Stimulated activated CD4-positive, alpha-beta T cell treated with anti-CD3 and anti-CD28 coated beads, Interleukin-15, amount 100 ng/mL, for 48 hours (primary cell): ENCODE measurements at regions not wholly inside any gene's neighbourhood (a gene's known extent, or its start where the extent isn't known, plus 50 kb on each side); places are given as distances from the start of the nearest gene placed in this dataset.

Experiments
- DNase-seq, 2 donors: peaks; one replicate each; pipeline ENCODE4 v3.0.0-alpha.2; 2020; ENCODE audit warnings: low read depth in 2 of 2

- DNase-seq = no peak
These were observed 88.8 kb upstream of the CALM2 start for GRCh38 chr2:47265158-47265557.

DNA sequence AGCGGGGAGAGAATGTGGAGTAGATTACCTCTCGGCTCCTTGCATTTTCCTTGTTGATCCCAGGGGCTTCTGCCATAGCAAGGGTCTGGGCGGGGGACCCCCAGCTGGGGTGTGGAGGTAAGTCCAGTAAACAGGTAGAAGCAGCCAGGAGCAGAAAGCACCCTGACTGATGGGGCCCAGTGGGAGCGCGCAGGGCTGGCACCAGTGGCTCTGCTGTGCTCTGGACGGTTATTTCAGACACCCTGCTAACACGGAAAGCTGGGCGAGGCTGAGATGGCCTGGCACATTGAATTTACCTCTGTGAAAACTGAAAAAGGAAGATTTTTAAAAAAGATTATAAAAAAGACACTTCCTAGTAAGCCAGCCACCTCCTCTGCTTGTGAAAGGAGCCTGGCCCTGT, 88.4 kb upstream of the CALM2 start:
- DNase-seq = no peak

DNA sequence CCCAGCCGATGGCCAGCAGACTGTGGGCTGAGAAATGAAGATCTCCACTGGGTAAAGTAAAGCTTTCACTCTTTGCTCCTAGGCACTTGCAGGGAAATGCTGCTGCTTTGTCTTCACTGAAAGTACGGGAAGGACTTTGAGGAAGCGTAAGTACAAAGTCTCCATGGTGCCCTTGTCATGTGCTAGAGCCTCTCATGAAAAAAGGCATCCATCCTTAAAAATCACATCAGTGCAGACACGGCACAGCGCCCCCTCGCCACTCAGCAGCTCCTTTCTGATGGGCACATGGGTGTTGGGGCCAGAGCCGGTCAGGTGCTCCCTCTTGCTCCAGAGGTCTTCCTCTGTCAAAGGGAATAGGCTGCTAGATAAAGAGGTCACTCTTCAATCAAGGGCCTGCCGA, 87.8 kb upstream of the CALM2 start:
- DNase-seq = no peak

DNA sequence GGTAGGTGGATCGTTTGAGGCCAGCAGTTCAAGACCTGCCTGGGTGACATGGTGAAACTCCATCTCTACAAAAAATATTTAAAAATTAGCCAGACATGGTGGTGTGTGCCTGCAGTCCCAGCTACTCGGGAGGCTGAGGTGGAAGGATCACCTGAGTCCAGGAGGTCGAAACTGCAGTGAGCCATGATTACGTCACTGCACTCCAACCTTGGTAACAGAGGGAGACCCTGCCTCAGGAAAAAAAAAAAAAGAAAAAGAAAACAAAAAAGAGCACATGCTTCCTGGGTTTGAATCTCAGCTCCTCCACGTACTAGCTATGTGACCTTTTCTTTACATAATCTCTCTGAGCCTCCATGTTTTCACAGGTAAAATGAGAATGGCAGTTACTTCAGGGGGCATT, 86.3 kb upstream of the CALM2 start:
- DNase-seq = no peak

GRCh38 chr2:47260971-47261370, 84.7 kb upstream of the CALM2 start:
- no peak for DNase-seq

- no peak for DNase-seq
These were observed 83.5 kb upstream of the CALM2 start for GRCh38 chr2:47259829-47260228.

GRCh38 chr2:47257946-47258348, 81.6 kb upstream of the CALM2 start:
- no peak for DNase-seq

- no peak for DNase-seq
These were observed 80.2 kb upstream of the CALM2 start for GRCh38 chr2:47256416-47257087.

GRCh38 chr2:47255794-47256193, 79.5 kb upstream of the CALM2 start:
- DNase-seq = no peak

- no peak for DNase-seq
These were observed 78.2 kb upstream of the CALM2 start for GRCh38 chr2:47254464-47254863.

DNA sequence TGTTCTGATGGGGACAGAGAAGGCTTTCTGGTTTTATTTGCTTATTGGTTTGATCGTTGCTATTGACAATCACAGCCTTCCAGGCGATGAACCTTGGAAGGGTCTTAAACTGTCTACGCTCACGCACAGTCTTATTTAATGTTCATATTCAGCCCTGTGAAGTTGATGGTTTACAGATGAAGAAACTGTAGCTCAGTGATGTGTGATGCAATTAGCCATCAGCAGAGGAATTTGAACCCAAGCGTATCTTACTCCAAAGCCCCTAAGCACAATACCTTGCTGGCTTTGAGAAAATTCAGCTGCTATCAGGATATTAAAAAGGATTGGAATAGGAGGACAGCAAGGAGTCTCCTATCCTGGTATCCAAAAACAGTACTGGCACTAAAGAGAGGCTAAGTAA, 77.1 kb upstream of the CALM2 start:
- DNase-seq = no peak

DNA sequence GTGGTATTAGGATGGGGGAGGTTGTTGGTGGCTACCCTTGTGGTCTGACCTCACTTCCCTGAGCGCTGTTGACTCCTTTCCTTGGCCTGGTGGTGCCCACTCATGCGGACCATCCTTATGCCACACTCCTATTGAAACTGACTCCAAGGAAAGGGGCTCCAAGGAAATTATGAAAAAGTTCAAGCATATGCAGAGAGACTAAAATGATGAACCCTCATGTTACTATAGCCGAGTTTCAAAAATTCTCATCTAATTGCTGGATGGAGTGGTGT, 75.0 kb upstream of the CALM2 start:
- DNase-seq = no peak

DNA sequence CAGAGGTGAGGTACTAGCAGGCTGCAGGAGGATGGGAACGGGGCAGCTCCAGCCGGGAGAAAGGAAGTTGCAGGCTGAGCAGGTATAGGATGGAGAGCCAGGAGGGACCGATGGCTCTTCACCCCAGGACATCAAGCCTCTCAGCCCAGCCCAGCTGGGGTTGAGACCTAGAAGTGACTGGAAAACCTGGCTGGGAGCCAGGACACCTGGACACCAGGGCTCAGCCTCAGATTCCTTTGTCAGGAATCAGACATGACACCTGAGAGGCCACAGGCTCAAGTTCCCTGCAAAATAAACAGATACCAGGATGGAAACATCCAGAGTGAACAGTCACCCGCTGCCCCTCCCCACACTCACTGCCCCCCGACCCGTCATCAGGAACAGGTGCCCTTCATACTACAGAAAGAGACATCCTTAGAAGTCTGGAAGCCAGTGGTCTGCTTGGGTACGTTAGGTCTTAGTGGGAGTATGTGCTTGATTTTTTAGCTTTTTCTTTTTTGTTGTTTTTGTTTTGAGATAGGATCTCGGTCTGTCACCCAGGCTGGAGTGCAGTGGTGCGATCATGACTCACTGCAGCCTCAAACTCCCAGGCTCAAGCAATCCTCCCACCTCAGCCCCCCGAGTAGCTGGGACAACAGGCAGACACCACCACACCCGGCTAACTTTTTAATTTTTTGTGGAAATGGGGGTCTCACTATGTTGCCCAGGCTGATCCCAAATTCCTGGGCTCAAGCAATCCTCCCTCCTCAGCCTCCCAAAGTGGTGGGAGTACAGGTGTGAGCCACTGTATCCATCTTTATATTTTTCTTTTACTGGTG, 74.5 kb upstream of the CALM2 start:
- no peak for DNase-seq

DNA sequence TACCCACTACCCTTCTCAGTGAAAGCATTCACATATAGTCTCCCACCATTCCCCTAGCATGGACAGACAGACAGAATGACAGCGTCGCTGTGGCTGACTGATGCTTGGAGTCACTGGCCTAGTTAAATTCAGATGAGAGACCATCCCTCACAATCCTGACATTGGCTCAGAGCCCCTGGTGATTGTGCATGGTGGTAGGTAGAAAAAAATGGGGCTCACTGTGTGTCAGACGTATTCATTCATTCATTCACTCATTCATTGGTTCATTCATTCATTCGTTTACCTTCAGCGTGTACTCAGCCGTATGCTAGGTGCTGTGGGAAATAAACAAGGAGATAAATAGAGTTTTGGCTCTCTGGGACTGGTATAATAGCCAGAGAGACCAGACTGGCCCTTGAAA, 73.6 kb upstream of the CALM2 start:
- DNase-seq = no peak

GRCh38 chr2:47249157-47249900, 73.0 kb upstream of the CALM2 start:
- DNase-seq = no peak

GRCh38 chr2:47243596-47244323, 67.4 kb upstream of the CALM2 start:
- DNase-seq = no peak

DNA sequence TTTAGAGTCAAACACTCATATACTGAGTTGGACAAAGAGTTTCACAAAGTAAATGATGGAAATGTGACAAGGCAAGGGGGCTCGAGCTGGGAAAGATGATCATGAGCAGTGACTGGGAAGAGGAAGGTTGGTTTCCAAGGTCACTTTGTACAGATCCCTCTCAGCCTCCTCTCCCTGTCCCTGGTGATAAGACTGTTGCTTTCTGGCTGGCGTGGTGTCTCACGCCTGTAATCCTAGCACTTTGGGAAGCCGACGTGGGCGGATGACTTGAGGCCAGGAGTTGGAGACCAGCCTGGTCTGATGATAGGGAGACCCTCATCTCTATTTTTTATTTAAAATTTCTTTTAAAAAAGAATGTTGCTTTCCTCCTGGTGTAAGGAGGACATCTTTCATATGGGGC, 65.4 kb upstream of the CALM2 start:
- no peak for DNase-seq

DNA sequence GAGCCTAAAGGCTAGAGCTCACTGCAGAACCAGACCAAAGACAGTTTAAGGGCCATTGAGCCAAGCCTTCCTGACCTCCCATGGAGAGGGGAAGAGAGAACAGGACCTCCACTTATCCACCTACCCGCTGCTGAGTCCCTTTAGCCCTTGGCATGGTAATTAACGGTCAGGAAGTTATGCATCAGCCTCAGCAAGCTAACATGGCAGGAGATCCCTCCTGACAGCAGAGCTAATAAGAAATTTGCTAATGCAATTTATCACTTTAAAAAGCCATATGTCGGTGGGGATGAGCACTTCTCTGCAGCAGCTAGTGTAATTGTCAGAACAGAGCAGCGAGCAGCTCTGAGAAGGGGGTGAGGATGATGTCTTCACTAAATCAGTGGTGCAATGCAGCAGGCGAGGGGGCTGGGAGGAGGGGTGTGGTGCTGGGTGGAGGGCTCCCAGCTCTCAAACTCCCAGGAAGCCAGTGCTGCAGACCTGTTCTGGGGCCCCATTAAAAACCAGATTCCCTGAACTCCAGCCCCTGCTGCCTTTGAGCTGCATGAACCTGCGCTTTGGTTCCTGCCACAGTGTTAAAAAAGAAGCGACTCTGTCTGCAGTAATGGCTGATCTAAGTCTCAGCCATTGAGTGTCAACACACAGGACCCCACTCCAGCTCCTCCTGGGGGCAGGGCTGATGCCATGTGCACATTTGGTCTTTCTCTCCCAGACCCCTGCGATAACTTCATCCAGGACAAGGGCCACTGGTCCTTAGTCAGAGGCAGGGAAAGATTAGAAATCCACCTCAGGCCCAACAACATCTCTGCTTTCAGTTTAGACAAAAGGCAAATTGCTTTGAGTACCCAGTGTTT, 63.0 kb upstream of the CALM2 start:
- DNase-seq = no peak

DNA sequence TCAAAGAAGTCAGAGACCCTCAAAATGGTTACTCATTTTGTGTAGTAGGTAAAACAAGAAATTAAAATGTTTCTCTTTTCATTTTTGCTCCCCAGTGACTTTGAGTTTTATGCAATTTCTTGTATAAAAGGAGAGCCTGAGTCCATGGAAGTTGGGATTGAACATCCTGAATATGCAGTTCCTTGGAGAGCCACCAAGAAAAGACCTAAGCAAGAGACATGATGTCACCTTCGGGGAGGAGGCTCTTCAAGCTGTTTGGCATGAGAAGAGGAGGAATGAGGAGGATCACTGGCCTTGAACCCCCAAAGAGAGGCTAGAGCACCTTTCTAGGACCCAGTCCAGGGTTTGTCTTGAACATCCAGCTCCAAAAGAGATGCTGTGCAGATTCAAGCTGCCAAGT, 62.3 kb upstream of the CALM2 start:
- no peak for DNase-seq

DNA sequence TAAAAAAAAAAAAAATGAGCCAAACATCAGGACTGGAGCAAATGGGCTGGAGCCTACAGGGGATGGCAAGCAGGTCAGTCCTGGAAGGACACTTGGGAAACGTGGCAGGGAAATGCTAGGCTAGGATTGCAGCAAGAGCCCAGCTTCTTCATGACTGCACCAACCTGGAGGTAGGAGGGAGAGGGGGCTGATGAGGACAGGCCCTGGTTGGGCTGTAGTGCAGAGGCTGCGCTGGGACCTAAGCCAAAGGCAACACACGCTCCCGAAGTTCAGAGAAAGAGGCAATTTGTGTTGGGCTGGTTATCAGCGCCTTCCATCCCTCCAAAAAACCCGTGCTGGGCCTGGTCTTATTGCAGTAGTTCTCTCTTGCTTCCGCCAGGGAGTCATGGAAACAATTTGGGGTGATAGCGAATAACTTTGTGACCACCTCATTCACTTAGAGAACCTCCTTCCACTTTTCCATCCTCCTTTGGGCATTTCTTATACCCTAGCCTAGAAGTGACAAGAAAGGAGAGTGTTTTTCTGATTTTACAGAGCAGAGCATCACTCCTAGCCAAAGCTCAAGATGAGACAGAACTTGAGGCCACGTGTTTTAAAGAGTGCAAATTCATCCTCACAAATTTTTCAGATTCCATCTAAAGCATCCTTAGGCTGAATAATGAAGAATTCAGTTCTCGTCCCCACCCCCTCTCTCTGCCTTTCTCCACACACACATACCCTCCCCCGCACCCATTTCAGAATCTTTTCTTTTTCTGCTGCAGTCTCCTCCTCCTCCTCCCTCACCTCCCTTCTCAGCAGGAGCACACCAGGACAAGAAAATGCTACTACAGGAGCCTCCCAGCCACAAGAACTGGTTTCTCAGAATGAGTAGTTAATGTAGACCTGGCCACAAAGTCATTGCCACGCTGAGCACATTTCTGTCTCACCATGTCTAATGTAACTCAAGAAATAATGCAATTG, 61.3 kb upstream of the CALM2 start:
- DNase-seq = no peak
